GM10248 (cell line): ENCODE measurements at regions not wholly inside any gene's neighbourhood (a gene's known extent, or its start where the extent isn't known, plus 50 kb on each side); places are given as distances from the start of the nearest gene placed in this dataset.
"Not testable (repeated sequence)": the region's sequence is repeated elsewhere in the genome, so short reads cannot be mapped to it uniquely, and the experiment has no call there.

ENCODE experiments used
- CTCF ChIA-PET: fragments of 300-600 bp; sonication (Branson Sonifier 250); formaldehyde crosslinking; extraction: SDS; loops from one replicate; lab custom pipeline; 2021; ENCODE audit warnings: antibody characterized with exemption; lab: Yijun Ruan, JAX
- POLR2A ChIA-PET: fragments of 350-650 bp; sonication (Branson Sonifier 250); formaldehyde crosslinking; extraction: SDS; loops from one replicate; lab custom pipeline; 2020; ENCODE audit warnings: antibody characterized with exemption; lab: Yijun Ruan, JAX
- DNase-seq: peaks from one replicate; pipeline ENCODE4 v3.0.0; 2012; ENCODE audit errors: extremely low spot score
- CTCF ChIP-seq: IDR thresholded peaks from 2 replicates; pipeline ENCODE4 v1.5.1; 2012; ENCODE audit warnings: mild to moderate bottlenecking, low read depth; ENCODE audit errors: extremely low read depth, missing control alignments, control extremely low read depth

DNA sequence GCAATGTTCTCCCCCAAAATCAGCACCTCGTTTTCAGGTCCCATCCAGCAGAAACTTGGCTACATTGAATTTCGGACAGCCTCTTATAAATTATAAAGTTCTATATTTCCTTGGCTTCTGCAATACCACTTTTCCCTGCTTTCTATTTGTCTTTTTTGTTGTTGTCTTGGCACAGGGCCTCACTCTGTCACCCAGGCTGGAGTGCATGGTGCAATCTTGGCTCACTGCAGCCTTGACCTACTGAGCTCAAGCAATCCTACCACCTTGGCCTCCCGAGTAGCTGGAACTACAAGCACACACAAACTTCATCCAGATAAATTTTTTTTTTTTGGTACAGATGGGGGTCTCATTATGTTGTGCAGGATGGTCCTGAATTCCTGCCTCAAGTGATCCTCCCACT lies 55.3 kb upstream of the HECW1 start:
- ChIA-PET POLR2A (no interaction called here), CTCF (interaction anchor here (3.9 kb wide), 1 partner anchor 14 kb away, joined by 15 read pairs; no protein-coding TSS in a partner anchor)
- TF ChIP-seq CTCF, result no peak
- DNase-seq, result no peak

GRCh38 chr7:43058271-43059066 lies 54.0 kb upstream of the HECW1 start:
- peak; percentile 58 for DNase-seq
- POLR2A ChIA-PET, result no interaction called here
- CTCF ChIA-PET, result interaction anchor here (1.2 to 3.9 kb wide), 3 partner anchors 13 to 50 kb away, joined by 5 to 15 read pairs (median 5); no protein-coding TSS in a partner anchor
- no peak for TF ChIP-seq CTCF

DNA sequence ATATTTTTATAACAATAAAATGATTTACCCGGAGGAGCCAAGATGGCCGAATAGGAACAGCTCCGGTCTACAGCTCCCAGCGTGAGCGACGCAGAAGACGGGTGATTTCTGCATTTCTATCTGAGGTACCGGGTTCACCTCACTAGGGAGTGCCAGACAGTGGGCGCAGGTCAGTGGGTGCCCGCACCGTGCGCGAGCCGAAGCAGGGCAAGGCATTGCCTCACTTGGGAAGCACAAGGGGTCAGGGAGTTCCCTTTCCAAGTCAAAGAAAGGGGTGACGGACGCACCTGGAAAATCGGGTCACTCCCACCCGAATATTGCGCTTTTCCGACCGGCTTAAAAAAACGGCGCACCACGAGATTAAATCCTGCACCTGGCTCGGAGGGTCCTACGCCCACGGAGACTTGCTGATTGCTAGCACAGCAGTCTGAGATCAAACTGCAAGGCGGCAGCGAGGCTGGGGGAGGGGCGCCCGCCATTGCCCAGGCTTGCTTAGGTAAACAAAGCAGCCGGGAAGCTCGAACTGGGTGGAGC lies 53.3 kb upstream of the HECW1 start:
- DNase-seq, POLR2A ChIA-PET: not testable (repeated sequence)
- CTCF ChIA-PET, result interaction anchor here (1.5 to 3.9 kb wide), 2 partner anchors 12 to 20 kb away, joined by 5 to 15 read pairs; no protein-coding TSS in a partner anchor
